ENCODE measurements at regions not wholly inside any gene's neighbourhood (a gene's known extent, or its start where the extent isn't known, plus 50 kb on each side); places are given as distances from the start of the nearest gene placed in this dataset.

DNA sequence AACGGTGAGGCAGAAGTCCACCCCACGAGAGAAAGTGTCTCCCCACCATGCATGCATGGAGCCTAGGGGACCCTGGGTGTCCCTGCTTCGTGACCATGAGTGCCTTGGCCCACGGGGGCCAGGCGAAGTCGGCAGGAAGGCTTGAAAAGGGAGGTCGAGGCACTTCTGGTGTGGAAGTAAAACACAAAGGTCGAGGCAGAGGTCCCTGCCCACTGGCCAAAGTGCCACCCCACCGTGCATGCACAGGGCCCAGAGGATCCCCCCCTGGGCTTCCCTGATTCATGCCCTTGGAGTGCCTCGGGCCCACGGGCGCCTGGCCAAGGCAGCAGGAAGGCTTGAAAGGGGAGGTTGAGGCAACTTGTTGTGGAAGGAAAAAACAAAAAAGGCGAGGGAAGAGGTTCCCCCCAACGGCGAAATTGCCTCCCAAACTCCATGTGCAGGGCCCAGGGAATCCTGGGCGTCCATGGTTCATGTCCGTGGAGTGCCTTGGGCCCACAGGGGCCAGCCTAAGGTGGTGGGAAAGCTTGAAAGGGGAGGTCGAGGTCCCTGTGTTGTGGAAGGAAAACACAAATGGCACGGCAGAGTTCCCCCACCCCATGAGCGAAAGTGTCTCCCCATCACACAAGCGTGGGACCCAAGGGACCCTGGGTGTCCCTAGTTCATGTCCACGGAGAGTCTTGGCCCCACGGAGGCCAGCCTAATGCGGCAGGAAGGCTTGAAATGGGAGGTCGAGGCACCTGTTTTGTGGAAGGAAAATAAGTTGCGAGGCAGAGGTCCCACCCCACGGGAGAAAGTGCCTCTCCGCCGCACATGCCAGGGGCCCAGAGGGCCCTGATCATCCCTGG, 372.1 kb downstream of the ALG10 start:
- Histone ChIP-seq H3K9me3 (ENCODE audit: control insufficient read depth, low read length) (no peaks in the 10 kb centered on the region), H3K4me3 (ENCODE audit: low read depth, low read length) (no peak overlapping the region), H2AFZ (no peak overlapping the region), H3K27me3 (ENCODE audit: control insufficient read depth, insufficient read depth, low read length) (no peaks in the 10 kb centered on the region), H3K79me2 (no peaks in the 10 kb centered on the region), H3K4me2 (ENCODE audit: low read length) (no peak overlapping the region), H3K36me3 (ENCODE audit: control insufficient read depth, insufficient read depth, low read length) (no peaks in the 10 kb centered on the region), H3K9ac (no peak overlapping the region), H3K4me1 (no peaks in the 10 kb centered on the region), H3K27ac (no peak overlapping the region)
- TF ChIP-seq CTCF (IDR thresholded peaks at IDR 0.05): no peak

DNA sequence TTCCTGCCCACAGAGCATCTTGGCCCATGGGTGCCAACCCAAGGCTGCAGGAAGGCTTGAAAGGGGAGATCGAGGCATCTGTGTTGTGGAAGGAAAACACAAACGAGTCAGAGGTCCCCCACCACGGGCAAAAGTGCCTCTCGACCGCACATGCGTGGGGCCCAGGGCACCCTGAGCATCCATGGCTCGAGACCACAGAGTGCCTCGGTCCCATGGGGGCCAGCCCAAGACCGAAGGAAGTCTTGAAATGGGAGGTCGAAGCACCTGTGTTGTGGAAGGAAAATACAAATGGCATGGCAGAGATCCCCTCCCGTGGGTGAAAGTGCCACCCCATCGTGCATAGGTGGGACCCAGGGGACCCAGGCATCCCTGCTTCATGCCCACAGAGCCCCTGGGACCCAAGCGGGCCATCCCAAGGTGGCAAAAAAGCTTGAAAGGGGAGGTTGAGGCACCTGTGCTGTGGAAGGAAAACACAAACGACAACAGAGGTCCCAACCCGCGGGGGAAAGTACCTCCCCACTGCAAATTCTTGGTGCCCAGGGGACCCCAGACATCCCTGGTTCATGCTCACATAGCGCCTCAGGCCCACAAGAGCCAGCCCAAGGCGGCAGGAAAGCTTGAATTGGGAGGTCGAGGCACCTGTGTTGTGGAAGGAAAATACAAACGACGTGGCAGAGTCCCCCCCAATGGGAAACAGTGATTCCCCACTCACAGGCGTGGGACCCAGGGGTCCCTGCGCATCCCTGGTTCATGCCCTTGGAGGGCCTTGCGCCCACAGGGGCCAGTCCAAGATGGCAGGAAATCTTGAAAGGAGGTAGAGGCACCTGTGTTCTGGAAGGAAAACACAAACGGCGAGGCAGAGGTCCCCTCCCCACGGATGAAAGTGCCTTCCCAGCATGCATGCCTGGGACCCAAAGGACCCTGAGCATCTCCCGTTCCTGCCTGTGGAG, 373.0 kb downstream of the ALG10 start:
- Histone ChIP-seq H3K4me3 (ENCODE audit: low read depth, low read length) (no peak overlapping the region), H3K27ac (no peak overlapping the region), H3K4me2 (ENCODE audit: low read length) (no peak overlapping the region), H3K4me1 (no peaks in the 10 kb centered on the region), H3K9ac (no peak overlapping the region), H3K9me3 (ENCODE audit: control insufficient read depth, low read length) (no peaks in the 10 kb centered on the region), H3K79me2 (no peaks in the 10 kb centered on the region), H3K27me3 (ENCODE audit: control insufficient read depth, insufficient read depth, low read length) (no peaks in the 10 kb centered on the region), H3K36me3 (ENCODE audit: control insufficient read depth, insufficient read depth, low read length) (no peaks in the 10 kb centered on the region), H2AFZ (no peak overlapping the region)
- TF ChIP-seq CTCF (IDR thresholded peaks at IDR 0.05): no peak

GRCh38 chr12:34396006-34396860, 373.9 kb downstream of the ALG10 start:
- H3K4me2 ChIP-seq (ENCODE audit: low read length): no peak overlapping the region
- no peaks in the 10 kb centered on the region for H3K27me3 ChIP-seq (ENCODE audit: control insufficient read depth, insufficient read depth, low read length)
- H3K27ac ChIP-seq: no peak overlapping the region
- no peak overlapping the region for H3K9ac ChIP-seq
- TF ChIP-seq CTCF (IDR thresholded peaks at IDR 0.05): no peak
- H2AFZ ChIP-seq: no peak overlapping the region
- H3K36me3 ChIP-seq (ENCODE audit: control insufficient read depth, insufficient read depth, low read length): no peaks in the 10 kb centered on the region
- no peaks in the 10 kb centered on the region for H3K79me2 ChIP-seq
- no peaks in the 10 kb centered on the region for H3K4me1 ChIP-seq
- no peaks in the 10 kb centered on the region for H3K9me3 ChIP-seq (ENCODE audit: control insufficient read depth, low read length)
- no peak overlapping the region for H3K4me3 ChIP-seq (ENCODE audit: low read depth, low read length)

DNA sequence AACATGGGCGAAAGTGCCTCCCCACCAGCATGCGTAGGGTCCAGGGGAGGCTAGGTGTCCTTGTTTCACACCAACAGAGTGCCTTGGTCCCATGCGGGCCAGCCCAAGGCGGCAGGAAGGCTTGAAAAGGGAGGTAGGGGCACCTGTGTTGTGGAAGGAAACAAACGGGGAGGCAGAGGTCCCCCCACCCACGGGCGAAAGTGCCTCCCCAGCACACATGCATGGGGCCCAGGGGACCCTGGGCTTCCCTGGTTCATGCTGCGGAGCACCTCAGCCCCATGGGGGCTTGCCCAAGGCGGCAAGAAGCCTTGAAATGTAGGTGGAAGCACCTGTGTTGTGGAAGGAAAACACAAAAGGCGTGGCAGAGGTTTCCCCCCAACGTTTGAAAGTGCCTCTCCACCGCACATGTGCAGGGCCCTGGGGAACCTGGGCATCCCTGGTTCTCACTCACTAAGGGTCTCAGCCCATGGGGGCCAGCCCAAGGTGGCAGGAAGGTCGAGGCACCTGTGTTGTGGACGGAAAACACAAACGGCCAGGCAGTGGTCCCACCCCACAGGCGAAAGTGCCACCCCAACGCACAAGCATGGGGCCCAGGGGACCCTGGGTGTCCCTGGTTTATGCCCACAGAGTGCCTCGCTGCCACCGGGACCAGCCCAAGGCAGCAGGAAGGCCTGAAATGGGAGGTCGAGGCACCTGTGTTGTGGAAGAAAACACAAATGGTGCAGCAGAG, 374.7 kb downstream of the ALG10 start:
- Histone ChIP-seq H3K4me1 (no peaks in the 10 kb centered on the region), H2AFZ (no peak overlapping the region), H3K79me2 (no peaks in the 10 kb centered on the region), H3K36me3 (ENCODE audit: control insufficient read depth, insufficient read depth, low read length) (no peaks in the 10 kb centered on the region), H3K27me3 (ENCODE audit: control insufficient read depth, insufficient read depth, low read length) (no peaks in the 10 kb centered on the region), H3K27ac (no peak overlapping the region), H3K9me3 (ENCODE audit: control insufficient read depth, low read length) (no peaks in the 10 kb centered on the region), H3K4me3 (ENCODE audit: low read depth, low read length) (no peak overlapping the region), H3K9ac (no peak overlapping the region), H3K4me2 (ENCODE audit: low read length) (no peak overlapping the region)
- TF ChIP-seq CTCF (IDR thresholded peaks at IDR 0.05): no peak

Data from parathyroid adenoma (tissue), 2 donors.